ENCODE measurements at regions not wholly inside any gene's neighbourhood (a gene's known extent, or its start where the extent isn't known, plus 50 kb on each side); places are given as distances from the start of the nearest gene placed in this dataset.

GRCh38 chr5:98986587-98986986, 57.8 kb upstream of the CHD1 start:
- TF ChIP-seq EZH2 (IDR thresholded peaks at IDR 0.05): no peak
- TF ChIP-seq, protein P1, sequence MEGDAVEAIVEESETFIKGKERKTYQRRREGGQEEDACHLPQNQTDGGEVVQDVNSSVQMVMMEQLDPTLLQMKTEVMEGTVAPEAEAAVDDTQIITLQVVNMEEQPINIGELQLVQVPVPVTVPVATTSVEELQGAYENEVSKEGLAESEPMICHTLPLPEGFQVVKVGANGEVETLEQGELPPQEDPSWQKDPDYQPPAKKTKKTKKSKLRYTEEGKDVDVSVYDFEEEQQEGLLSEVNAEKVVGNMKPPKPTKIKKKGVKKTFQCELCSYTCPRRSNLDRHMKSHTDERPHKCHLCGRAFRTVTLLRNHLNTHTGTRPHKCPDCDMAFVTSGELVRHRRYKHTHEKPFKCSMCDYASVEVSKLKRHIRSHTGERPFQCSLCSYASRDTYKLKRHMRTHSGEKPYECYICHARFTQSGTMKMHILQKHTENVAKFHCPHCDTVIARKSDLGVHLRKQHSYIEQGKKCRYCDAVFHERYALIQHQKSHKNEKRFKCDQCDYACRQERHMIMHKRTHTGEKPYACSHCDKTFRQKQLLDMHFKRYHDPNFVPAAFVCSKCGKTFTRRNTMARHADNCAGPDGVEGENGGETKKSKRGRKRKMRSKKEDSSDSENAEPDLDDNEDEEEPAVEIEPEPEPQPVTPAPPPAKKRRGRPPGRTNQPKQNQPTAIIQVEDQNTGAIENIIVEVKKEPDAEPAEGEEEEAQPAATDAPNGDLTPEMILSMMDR (IDR thresholded peaks at IDR 0.05 in 2 of 3, conservative IDR thresholded peaks at IDR 0.05 in 1 of 3; ENCODE audit: borderline replicate concordance in 1 of 3, insufficient read depth in 1 of 3, low read depth in 2 of 3, low read length in 2 of 3): no peak
- TF ChIP-seq POLR2A (IDR thresholded peaks at IDR 0.05; ENCODE audit: borderline replicate concordance, extremely low read depth, insufficient read depth, insufficient read length): no peak
- TF ChIP-seq, protein P2, sequence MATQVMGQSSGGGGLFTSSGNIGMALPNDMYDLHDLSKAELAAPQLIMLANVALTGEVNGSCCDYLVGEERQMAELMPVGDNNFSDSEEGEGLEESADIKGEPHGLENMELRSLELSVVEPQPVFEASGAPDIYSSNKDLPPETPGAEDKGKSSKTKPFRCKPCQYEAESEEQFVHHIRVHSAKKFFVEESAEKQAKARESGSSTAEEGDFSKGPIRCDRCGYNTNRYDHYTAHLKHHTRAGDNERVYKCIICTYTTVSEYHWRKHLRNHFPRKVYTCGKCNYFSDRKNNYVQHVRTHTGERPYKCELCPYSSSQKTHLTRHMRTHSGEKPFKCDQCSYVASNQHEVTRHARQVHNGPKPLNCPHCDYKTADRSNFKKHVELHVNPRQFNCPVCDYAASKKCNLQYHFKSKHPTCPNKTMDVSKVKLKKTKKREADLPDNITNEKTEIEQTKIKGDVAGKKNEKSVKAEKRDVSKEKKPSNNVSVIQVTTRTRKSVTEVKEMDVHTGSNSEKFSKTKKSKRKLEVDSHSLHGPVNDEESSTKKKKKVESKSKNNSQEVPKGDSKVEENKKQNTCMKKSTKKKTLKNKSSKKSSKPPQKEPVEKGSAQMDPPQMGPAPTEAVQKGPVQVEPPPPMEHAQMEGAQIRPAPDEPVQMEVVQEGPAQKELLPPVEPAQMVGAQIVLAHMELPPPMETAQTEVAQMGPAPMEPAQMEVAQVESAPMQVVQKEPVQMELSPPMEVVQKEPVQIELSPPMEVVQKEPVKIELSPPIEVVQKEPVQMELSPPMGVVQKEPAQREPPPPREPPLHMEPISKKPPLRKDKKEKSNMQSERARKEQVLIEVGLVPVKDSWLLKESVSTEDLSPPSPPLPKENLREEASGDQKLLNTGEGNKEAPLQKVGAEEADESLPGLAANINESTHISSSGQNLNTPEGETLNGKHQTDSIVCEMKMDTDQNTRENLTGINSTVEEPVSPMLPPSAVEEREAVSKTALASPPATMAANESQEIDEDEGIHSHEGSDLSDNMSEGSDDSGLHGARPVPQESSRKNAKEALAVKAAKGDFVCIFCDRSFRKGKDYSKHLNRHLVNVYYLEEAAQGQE (IDR thresholded peaks at IDR 0.05; ENCODE audit: low read depth): no peak
